ENCODE measurements at regions not wholly inside any gene's neighbourhood (a gene's known extent, or its start where the extent isn't known, plus 50 kb on each side); places are given as distances from the start of the nearest gene placed in this dataset.

GRCh38 chr15:69552057-69552815 is 99.6 kb downstream of the RPLP1 start:
- no peaks in the 10 kb centered on the region for H3K79me2 ChIP-seq (ENCODE audit: low read depth)
- no peak overlapping the region for H3K27ac ChIP-seq
- peaks cover 24% of the 10 kb centered on the region for H3F3A ChIP-seq (ENCODE audit: insufficient read depth, low read depth)
- no peaks in the 10 kb centered on the region for H3K9me2 ChIP-seq (ENCODE audit: insufficient read depth)
- no TSS peak for BruUV-seq (replicated peaks)
- no peaks in the 10 kb centered on the region for H4K20me1 ChIP-seq (ENCODE audit: insufficient read depth)
- TF ChIP-seq CTCF (conservative IDR thresholded peaks at IDR 0.05) (no peak), EZH2 (IDR thresholded peaks at IDR 0.05; ENCODE audit: low read depth) (no peak)
- DNase-seq = no peak
- intact Hi-C loops (cut with micrococcal nuclease; ENCODE audit: unreplicated experiment) = no loop called here
- no peak overlapping the region for H2AFZ ChIP-seq
- H3K9me3 ChIP-seq (ENCODE audit: insufficient read depth, low read depth) = peaks cover 9% of the 10 kb centered on the region
- ChIA-PET POLR2A (ENCODE audit: unreplicated experiment) (no interaction called here), CTCF (no interaction called here)
- H3K4me2 ChIP-seq = no peak overlapping the region
- H3K27me3 ChIP-seq (ENCODE audit: insufficient read depth, low read depth) = no peaks in the 10 kb centered on the region
- no peak overlapping the region for H3K4me3 ChIP-seq
- no peaks in the 10 kb centered on the region for H3K36me3 ChIP-seq (ENCODE audit: low read depth)
- peaks cover 36% of the 10 kb centered on the region for H3K4me1 ChIP-seq (replicated peaks; ENCODE audit: insufficient read depth)

DNA sequence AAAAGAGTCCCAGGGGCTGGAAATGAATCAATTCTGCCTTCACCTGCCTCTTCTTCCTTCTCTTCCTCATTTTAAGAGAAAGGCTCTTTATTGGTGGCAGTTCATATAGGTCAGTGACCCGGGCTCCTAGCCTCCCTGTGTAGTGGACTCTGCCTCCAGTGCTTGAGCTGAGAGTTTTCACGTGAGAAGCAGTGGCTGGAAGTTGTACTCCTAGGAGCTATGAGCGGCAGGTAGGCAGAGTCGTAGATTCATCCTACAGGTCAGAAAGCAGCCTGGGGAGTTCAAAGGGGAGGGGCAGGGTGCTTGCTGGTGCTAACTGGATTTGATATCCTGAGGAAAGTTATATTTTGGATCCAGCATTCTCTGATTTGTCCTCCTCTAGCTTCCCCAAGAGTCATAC is 101.1 kb downstream of the RPLP1 start:
- Histone ChIP-seq H2AFZ (no peak overlapping the region), H3K27ac (no peak overlapping the region), H3K9me3 (ENCODE audit: insufficient read depth, low read depth) (peaks cover 9% of the 10 kb centered on the region), H3K4me2 (peak overlapping the region; percentile 15; the same call in 1 of the 2 replicates), H4K20me1 (ENCODE audit: insufficient read depth) (no peaks in the 10 kb centered on the region), H3K4me3 (no peak overlapping the region), H3F3A (ENCODE audit: insufficient read depth, low read depth) (peaks cover 33% of the 10 kb centered on the region), H3K36me3 (ENCODE audit: low read depth) (no peaks in the 10 kb centered on the region), H3K79me2 (ENCODE audit: low read depth) (no peaks in the 10 kb centered on the region), H3K27me3 (ENCODE audit: insufficient read depth, low read depth) (no peaks in the 10 kb centered on the region), H3K9me2 (ENCODE audit: insufficient read depth) (no peaks in the 10 kb centered on the region), H3K4me1 (replicated peaks; ENCODE audit: insufficient read depth) (peaks cover 49% of the 10 kb centered on the region)
- no TSS peak for BruUV-seq (replicated peaks)
- POLR2A ChIA-PET (ENCODE audit: unreplicated experiment) = no interaction called here
- DNase-seq = no peak
- TF ChIP-seq CTCF (conservative IDR thresholded peaks at IDR 0.05) = no peak
- no peak for TF ChIP-seq EZH2 (IDR thresholded peaks at IDR 0.05; ENCODE audit: low read depth)
- CTCF ChIA-PET = no interaction called here
- intact Hi-C loops (cut with micrococcal nuclease; ENCODE audit: unreplicated experiment) = no loop called here

GRCh38 chr15:69554279-69554961 is 101.8 kb downstream of the RPLP1 start:
- no peaks in the 10 kb centered on the region for H3K27me3 ChIP-seq (ENCODE audit: insufficient read depth, low read depth)
- POLR2A ChIA-PET (ENCODE audit: unreplicated experiment) = no interaction called here
- peak overlapping the region; percentile 2; the same call in 1 of the 2 replicates for H3K27ac ChIP-seq
- H3K4me1 ChIP-seq (replicated peaks; ENCODE audit: insufficient read depth) = peaks cover 54% of the 10 kb centered on the region
- peaks cover 33% of the 10 kb centered on the region for H3F3A ChIP-seq (ENCODE audit: insufficient read depth, low read depth)
- no peaks in the 10 kb centered on the region for H3K9me2 ChIP-seq (ENCODE audit: insufficient read depth)
- TF ChIP-seq CTCF (conservative IDR thresholded peaks at IDR 0.05) (no peak), EZH2 (IDR thresholded peaks at IDR 0.05; ENCODE audit: low read depth) (no peak)
- intact Hi-C loops (cut with micrococcal nuclease; ENCODE audit: unreplicated experiment) = no loop called here
- H3K4me2 ChIP-seq = peak overlapping the region; percentile 15
- peaks cover 9% of the 10 kb centered on the region for H3K9me3 ChIP-seq (ENCODE audit: insufficient read depth, low read depth)
- DNase-seq = peak; percentile 7 to 70
- H3K36me3 ChIP-seq (ENCODE audit: low read depth) = no peaks in the 10 kb centered on the region
- CTCF ChIA-PET = interaction anchor here (0.6 kb wide), 2 partner anchors 77 to 321 kb away, joined by 6 to 20 read pairs; no protein-coding TSS in a partner anchor
- no TSS peak for BruUV-seq (replicated peaks)
- H2AFZ ChIP-seq = no peak overlapping the region
- no peaks in the 10 kb centered on the region for H3K79me2 ChIP-seq (ENCODE audit: low read depth)
- no peak overlapping the region for H3K4me3 ChIP-seq
- H4K20me1 ChIP-seq (ENCODE audit: insufficient read depth) = no peaks in the 10 kb centered on the region

Data from PC-9 (cell line).